Astrocyte (in vitro differentiated cells and primary cell): ENCODE measurements at regions not wholly inside any gene's neighbourhood (a gene's known extent, or its start where the extent isn't known, plus 50 kb on each side); places are given as distances from the start of the nearest gene placed in this dataset.
"Not testable (repeated sequence)": the region's sequence is repeated elsewhere in the genome, so short reads cannot be mapped to it uniquely, and the experiment has no call there.

ENCODE experiments used
- DNase-seq: peaks from one replicate; pipeline ENCODE4 v3.0.0-alpha.2; 2010; ENCODE audit warnings: low read depth
- FAIRE-seq: peaks from 2 replicates; lab custom pipeline; 2011; peaks lifted over from hg19 to GRCh38; lab: Jason Lieb, UNC
- H2AFZ ChIP-seq: 2 replicates; pipeline ENCODE4 v1.6.0; 2012; ENCODE audit warnings: low read depth, low read length, inconsistent platforms
- H3K27ac ChIP-seq: 2 replicates; pipeline ENCODE4 v1.5.1; 2011; ENCODE audit warnings: low read depth, low read length, inconsistent platforms
- H3K27me3 ChIP-seq: 2 replicates; pipeline ENCODE4 v1.6.0; 2011; ENCODE audit warnings: low read length, inconsistent platforms; ENCODE audit not compliant: insufficient read depth
- H3K36me3 ChIP-seq: 2 replicates; pipeline ENCODE4 v1.5.1; 2011; ENCODE audit warnings: low read length, inconsistent platforms; ENCODE audit not compliant: insufficient read depth
- H3K4me1 ChIP-seq: 2 replicates; pipeline ENCODE4 v1.5.1; 2011; ENCODE audit warnings: low read length, inconsistent platforms; ENCODE audit not compliant: insufficient read depth
- H3K4me2 ChIP-seq: 2 replicates; pipeline ENCODE4 v1.6.0; 2012; ENCODE audit warnings: low read length, inconsistent platforms
- H3K4me3 ChIP-seq: 2 replicates; pipeline ENCODE4 v1.5.1; 2011; ENCODE audit warnings: low read depth, mild to moderate bottlenecking, low read length, inconsistent platforms; ENCODE audit not compliant: insufficient read depth
- H3K79me2 ChIP-seq: 2 replicates; pipeline ENCODE4 v1.6.0; 2012; ENCODE audit warnings: mild to moderate bottlenecking, low read length, inconsistent platforms; ENCODE audit not compliant: insufficient read depth
- H3K9ac ChIP-seq: 2 replicates; pipeline ENCODE4 v1.6.0; 2012; ENCODE audit warnings: mild to moderate bottlenecking, low read length, inconsistent platforms
- H3K9me3 ChIP-seq: 2 replicates; pipeline ENCODE4 v1.5.1; 2012; ENCODE audit warnings: low read depth, mild to moderate bottlenecking, low read length, inconsistent platforms; ENCODE audit not compliant: insufficient read depth
- H4K20me1 ChIP-seq: 2 replicates; pipeline ENCODE4 v1.6.0; 2012; ENCODE audit warnings: low read length, inconsistent platforms; ENCODE audit not compliant: insufficient read depth
- H3K27ac Mint-ChIP-seq: one replicate; pipeline ENCODE4 v1.8.0; 2021; ENCODE audit warnings: mild to moderate bottlenecking, mixed read lengths; ENCODE audit not compliant: unreplicated experiment
- H3K27me3 Mint-ChIP-seq: one replicate; pipeline ENCODE4 v1.8.0; 2021; ENCODE audit warnings: low read depth, mixed read lengths; ENCODE audit not compliant: unreplicated experiment
- H3K36me3 Mint-ChIP-seq: one replicate; pipeline ENCODE4 v1.8.0; 2021; ENCODE audit warnings: low read depth, mixed read lengths; ENCODE audit not compliant: unreplicated experiment
- H3K4me1 Mint-ChIP-seq: one replicate; pipeline ENCODE4 v1.8.0; 2021; ENCODE audit warnings: low read depth, mixed read lengths; ENCODE audit not compliant: unreplicated experiment
- H3K4me3 Mint-ChIP-seq: one replicate; pipeline ENCODE4 v1.8.0; 2021; ENCODE audit warnings: mild to moderate bottlenecking, moderate library complexity, mixed read lengths; ENCODE audit not compliant: unreplicated experiment
- H3K9me3 Mint-ChIP-seq: one replicate; pipeline ENCODE4 v1.8.0; 2021; ENCODE audit warnings: mild to moderate bottlenecking, mixed read lengths; ENCODE audit not compliant: unreplicated experiment
- CTCF ChIP-seq: IDR thresholded peaks from 2 replicates; pipeline ENCODE4 v1.5.1; 2011; ENCODE audit warnings: low read depth, mild to moderate bottlenecking, inconsistent platforms, low read length, moderate library complexity; ENCODE audit not compliant: insufficient read depth
- EZH2 ChIP-seq: IDR thresholded peaks from 2 replicates; pipeline ENCODE4 v1.6.1; 2012; ENCODE audit warnings: mild to moderate bottlenecking, low read length, inconsistent platforms; ENCODE audit not compliant: insufficient read depth

DNA sequence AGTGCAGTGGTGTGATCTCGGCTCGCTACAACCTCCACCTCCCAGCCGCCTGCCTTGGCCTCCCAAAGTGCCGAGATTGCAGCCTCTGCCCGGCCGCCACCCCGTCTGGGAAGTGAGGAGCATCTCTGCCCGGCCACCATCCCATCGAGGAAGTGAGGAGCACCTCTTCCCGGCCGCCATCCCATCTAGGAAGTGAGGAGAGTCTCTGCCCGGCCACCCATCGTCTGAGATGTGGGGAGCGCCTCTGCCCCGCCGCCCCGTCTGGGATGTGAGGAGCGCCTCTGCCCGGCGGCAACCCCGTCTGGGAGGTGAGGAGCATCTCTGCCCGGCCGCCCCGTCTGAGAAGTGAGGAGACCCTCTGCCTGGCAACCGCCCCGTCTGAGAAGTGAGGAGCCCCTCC, 88.5 kb upstream of the DCAF12L1 start:
- DNase-seq, H3K36me3 Mint-ChIP-seq, H3K27me3 ChIP-seq, H3K36me3 ChIP-seq, H3K9ac ChIP-seq, H3K4me3 Mint-ChIP-seq, H3K9me3 ChIP-seq, H4K20me1 ChIP-seq, H3K4me1 ChIP-seq, H3K9me3 Mint-ChIP-seq, H3K4me3 ChIP-seq, H2AFZ ChIP-seq, H3K27ac Mint-ChIP-seq, FAIRE-seq, H3K79me2 ChIP-seq, H3K4me1 Mint-ChIP-seq, H3K27ac ChIP-seq, H3K4me2 ChIP-seq, H3K27me3 Mint-ChIP-seq: not testable (repeated sequence)

GRCh38 chrX:126655061-126655460, 102.4 kb upstream of the DCAF12L1 start:
- Histone ChIP-seq H2AFZ (no peak overlapping the region), H3K79me2 (no peaks in the 10 kb centered on the region), H3K9me3 (no peaks in the 10 kb centered on the region), H3K4me1 (no peaks in the 10 kb centered on the region), H3K4me3 (no peak overlapping the region), H4K20me1 (no peaks in the 10 kb centered on the region), H3K36me3 (no peaks in the 10 kb centered on the region), H3K27ac (no peak overlapping the region), H3K27me3 (no peaks in the 10 kb centered on the region), H3K9ac (no peak overlapping the region), H3K4me2 (no peak overlapping the region)
- peak; percentile 84 for FAIRE-seq
- peaks cover 13% of the 10 kb centered on the region for H3K4me1 Mint-ChIP-seq
- TF ChIP-seq CTCF = no peak
- TF ChIP-seq EZH2 = no peak
- H3K4me3 Mint-ChIP-seq = no peak overlapping the region
- H3K36me3 Mint-ChIP-seq = no peaks in the 10 kb centered on the region
- no peak for DNase-seq
- H3K27ac Mint-ChIP-seq = no peak overlapping the region
- H3K9me3 Mint-ChIP-seq = no peaks in the 10 kb centered on the region
- H3K27me3 Mint-ChIP-seq = no peaks in the 10 kb centered on the region

GRCh38 chrX:126658447-126658846, 105.8 kb upstream of the DCAF12L1 start:
- Histone ChIP-seq H3K4me1 (no peaks in the 10 kb centered on the region), H3K36me3 (no peaks in the 10 kb centered on the region), H3K27ac (no peak overlapping the region), H3K27me3 (no peaks in the 10 kb centered on the region), H3K9ac (no peak overlapping the region), H3K4me3 (no peak overlapping the region), H3K79me2 (no peaks in the 10 kb centered on the region), H4K20me1 (no peaks in the 10 kb centered on the region), H2AFZ (no peak overlapping the region), H3K9me3 (no peaks in the 10 kb centered on the region), H3K4me2 (no peak overlapping the region)
- FAIRE-seq (no peak), DNase-seq (no peak)
- Mint-ChIP-seq H3K4me3 (no peak overlapping the region), H3K9me3 (no peaks in the 10 kb centered on the region), H3K27me3 (no peaks in the 10 kb centered on the region), H3K36me3 (no peaks in the 10 kb centered on the region), H3K4me1 (peaks cover 13% of the 10 kb centered on the region), H3K27ac (no peak overlapping the region)
- TF ChIP-seq EZH2 (no peak), CTCF (no peak)
